GM18909 (cell line): ENCODE measurements at regions not wholly inside any gene's neighbourhood (a gene's known extent, or its start where the extent isn't known, plus 50 kb on each side); places are given as distances from the start of the nearest gene placed in this dataset.

ENCODE experiments used
- ATAC-seq: cut with Tn5 transposase; IDR thresholded peaks from one replicate; pipeline ENCODE4 v1.9.1; 2021; ENCODE audit warnings: mild to moderate bottlenecking; ENCODE audit not compliant: unreplicated experiment, poor library complexity

DNA sequence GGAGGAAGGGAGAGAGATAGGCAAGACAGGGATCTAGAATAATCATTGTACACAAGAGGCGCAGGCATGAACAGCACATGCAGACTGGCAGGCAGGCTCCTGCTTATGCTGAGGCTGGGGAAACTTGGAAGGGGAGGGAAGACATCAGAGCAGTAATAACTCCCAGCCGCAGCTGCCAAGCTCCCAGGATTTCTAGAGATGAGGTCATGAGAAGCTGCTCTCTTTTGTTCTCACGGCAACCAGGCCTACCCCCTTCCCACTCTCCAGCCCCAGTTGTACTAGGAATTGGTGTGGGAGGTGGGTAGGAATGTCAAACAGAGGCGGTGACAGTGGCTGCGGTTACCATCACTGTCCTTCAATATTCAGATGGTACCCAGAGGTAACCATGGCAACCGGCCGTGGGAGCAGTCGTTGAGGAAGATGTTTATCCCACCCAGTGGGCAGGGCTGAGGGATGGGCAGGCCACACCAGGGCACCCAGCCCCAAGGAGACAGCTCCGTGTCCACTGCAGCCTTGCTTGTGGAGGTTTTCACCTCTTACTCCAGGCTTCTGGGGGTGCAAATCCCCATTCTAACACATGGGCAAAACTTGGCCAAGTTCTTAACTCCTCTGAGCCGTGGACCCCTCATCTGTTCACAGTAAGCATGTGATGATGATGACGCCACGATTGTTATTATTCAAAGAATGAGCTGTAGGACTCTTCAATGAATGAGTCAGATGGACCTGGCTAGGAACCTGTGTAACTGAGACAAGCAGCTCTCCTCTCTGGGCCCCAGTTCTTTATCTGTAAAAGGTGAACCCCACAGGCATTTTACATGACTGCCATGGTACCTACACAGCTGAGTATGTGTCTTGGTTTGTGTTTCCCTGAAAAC lies 360.8 kb upstream of the PROK2 start:
- no peak for ATAC-seq

DNA sequence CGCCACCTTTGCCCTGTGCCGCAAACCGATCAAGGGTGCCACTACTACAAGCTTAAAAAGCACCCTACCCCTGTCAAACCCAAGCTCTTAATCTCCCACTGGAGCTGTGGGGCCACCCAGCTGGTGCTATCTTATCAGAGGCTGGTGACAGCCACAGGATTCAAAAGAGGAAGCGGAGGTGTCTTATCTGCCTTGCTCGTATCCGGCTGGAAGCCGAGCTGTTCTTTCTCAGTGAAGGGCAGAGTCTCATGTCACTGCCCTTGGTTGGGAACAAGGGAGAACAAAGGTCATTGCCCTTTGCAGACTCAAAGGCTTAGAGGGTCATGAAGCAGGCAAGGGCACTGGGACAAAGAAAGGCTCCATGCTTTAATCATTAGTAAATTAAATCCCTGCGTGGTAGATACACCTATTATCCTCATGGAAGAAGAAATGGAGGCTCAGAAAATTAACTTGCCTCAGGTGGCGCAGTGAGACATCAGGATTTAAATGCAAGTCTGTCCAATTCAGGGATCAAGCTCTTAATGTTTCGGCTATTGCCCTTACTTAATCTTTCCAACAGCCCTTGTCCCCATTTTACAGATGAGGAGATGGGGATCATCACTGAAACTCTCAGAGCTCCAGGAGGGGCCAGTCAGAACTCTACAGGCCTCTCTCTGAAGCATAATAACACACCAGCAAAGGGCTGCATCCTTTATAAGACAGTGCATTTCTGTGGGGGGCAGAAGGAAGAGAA lies 360.0 kb upstream of the PROK2 start:
- peak; percentile 79 for ATAC-seq

DNA sequence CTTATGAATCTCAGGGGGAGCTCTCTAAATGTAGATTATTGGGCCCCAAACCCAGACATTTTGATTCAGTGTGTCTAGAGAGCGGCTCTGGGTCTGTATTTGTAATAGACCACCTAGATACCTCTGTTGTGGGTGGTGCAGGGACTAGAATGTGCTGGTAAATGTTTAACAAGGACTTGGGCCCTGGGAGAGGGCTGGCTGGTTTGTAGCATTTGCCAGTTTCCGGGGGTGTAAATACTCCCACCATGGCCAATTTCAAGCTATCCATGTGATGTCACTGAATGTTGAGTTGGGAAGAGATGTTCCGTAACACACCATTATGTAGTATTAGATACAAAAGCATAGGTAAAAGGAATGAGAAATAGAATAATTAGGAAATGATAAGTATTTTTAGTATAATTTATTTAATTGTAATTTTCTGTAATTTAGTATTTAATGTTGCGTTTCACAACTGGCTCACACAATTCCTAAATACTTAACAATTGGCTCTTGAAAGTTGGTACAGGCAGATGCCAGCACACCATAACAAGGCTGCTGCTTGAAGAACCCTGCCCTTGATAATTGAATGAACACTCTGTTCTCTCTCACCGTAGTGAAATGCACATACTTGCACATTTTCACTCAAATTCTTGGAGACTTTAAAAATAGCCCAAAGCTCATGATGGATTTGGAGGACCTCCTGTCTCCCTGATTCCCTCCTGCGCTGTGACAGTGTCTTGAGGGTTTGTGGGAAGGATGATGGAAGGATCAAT lies 359.2 kb upstream of the PROK2 start:
- no peak for ATAC-seq

DNA sequence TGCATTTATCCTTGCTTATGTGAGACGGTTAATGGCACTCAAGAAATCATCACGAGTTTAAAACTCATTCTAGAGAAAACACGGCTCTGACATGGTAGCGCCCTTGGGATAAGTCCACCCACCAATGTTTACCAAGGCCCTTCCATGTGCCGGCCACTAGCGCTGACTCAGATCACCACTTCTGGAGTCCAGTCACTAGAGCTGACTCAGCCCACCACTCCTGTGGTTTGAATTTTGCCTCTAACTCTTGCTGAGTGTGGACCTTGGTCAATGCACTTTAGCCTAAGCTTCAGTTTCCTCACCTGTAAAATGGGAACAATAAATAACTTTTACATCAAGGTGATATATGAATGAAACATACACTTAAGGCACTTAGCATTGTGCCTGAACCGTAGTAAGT lies 358.4 kb upstream of the PROK2 start:
- no peak for ATAC-seq

DNA sequence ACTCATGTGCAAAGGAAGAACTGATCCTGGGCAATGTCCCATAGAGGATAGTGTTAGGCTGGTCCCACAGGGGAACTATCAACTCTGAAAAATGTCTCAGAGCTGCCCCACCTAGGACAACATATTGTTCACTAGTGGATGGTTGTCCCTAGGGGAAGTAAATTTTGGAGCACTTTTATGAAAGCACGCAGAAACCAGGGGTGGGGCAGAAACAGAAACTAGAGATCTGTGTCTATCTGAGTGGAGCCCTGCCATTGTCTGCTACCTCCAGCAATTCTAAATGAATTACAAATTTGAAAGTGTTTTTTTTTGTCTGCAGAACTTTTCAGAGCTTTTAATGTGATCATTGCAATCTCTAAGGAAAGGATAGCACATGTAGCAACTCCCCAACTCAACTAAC lies 357.1 kb upstream of the PROK2 start:
- ATAC-seq = no peak

DNA sequence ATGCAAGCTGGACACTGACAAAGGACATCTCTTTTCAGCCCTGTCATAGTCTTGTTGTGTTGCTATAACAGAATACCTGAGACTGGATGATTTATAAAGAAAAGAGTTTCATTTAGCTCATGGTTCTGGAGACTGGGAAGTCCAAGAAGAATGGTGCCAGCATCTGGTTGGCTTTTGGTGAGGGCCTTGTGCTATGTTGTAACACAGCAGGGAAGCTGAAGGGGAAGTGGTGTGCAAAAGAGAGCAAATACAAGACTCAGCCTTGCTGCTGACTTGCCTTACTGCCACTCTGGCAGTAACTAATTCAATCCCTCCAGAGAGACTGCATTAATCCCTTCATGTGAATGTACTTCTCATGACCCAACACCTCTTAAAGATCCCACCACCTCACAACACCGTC lies 356.3 kb upstream of the PROK2 start:
- no peak for ATAC-seq

DNA sequence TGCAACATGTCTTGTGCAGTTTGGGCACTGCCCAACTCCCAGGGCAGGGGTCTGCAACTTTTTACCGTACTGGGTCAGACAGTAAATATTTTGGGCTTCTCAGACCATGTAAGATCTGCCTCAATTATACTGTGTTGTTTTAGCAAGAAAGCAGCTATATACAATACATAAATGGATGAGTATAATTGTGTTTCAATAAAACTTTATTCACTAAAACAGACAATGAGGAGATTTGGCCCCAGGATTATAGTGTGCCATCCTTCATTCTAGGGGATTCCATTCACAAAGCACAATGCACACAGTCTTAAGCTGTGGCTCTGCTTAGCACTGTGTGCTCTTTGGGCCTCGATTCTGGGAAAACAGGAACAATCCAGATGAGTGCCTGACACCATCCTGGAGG lies 354.4 kb upstream of the PROK2 start:
- ATAC-seq = no peak

DNA sequence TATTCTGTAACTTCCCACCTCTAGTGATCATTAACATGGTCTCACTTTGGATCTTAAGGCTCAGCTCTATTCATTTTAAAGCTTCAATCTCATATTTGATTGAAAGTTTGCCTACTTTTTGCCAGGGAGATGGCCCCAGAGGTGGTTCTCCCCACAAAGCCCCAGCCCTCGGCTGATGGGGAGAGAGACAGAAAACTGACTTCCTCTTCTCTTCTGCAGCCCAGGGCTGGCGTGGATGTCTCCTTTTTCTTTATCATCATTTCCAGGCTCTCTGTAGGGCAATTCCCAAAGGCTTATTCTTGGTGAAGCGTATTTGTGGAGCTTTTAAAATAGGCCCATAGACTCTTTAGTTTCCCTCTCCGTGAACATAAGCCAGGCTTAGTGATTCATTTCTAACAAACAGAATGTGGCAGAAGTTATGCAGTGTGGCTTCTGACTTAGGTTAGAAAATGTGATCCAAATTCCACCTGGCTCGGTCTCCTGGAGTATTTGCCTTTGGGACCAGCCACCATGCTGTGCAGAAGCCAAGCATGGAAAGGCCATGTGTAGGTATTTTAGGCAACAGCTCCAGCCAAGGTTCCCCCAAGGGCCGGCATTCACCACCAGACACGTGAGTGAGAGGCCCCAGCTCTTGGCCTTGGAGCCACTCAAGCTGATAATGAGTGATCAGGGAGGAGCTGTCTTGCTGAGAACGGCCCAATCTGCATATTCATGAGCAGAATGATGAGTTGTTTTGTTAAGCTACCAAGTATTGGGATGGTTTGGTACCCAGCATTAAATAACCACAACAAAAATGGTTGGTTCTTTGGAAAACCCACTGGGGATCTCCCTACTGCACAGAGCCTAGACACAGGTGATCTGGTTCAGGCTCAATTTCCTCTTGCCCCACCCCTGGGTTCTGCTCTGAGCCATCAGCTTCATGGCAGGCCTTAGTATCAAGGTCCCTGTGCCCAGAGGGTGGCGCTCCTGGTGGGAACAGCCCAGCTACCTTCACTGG lies 353.2 kb upstream of the PROK2 start:
- ATAC-seq = no peak

DNA sequence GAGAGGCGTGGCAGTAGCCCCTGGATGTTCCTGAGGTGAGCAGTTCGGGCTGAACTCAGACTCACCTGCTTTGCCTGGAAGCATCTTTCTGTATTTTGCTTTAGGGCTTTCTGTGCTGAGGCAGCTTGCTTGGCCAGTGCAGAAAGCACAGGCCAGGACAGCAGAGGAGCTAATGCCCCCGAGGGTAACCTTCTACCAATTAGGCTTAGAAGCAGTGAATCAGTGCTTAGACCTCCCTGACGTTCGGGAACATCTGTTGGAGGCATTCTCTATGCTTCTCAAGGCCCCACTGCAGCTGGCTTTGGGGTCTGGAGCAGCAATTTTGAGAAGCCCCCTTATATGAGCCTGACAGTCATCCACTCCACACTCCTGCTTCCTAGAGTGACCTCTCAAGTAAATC lies 350.7 kb upstream of the PROK2 start:
- no peak for ATAC-seq

DNA sequence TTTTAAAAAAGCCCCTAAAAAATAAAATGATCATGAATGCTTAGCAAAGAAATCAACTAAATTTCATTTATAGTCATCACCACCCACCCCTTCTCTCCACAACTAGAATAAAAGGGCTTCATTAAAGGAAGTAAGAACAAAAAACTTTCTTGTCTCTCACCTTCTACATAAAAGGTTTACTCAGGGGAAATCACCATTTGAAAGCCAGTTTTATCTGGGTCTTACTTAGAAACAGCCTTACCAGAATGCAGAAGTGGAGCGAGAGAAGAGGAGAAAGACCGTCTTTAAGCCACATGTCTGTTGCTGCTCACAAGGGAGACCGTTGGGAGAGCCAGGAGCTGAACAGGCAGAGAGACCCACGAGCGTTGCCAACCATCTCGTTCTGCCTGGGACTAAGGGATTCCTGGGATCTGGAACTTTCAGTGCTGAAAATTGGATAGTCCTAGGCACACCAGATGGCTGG lies 350.1 kb upstream of the PROK2 start:
- ATAC-seq = no peak

DNA sequence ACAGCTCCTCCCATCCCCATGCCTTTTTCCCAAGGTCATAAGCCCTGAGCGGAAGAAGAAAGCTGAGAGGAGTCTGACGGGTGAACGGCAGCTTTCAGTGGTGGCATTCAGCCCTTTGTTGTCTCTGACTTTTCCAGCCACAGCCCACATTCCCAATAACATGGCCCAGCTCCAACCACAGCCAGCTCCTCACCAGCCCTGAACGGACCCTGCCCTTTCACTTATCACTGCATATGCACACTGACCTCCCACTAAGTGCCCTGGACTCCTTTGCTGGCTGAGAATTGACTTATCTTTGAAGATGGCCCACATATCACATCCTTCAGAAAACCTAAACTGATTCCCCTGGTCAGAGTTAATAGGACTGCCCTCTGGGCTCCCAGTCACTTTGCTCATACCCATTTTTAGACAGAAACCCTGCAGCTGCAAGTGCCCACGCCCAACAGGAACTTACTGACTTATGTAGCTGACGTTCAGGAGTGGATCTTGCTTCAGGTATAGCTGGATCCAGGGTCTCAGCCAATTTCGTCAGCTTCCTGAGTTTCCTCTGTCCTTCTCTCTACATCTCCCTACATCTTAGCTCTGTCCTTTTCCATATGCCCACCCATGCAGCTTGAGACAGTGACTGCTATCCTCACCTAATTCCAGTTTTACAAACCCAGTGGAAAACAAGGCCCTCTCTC lies 348.5 kb upstream of the PROK2 start:
- no peak for ATAC-seq

DNA sequence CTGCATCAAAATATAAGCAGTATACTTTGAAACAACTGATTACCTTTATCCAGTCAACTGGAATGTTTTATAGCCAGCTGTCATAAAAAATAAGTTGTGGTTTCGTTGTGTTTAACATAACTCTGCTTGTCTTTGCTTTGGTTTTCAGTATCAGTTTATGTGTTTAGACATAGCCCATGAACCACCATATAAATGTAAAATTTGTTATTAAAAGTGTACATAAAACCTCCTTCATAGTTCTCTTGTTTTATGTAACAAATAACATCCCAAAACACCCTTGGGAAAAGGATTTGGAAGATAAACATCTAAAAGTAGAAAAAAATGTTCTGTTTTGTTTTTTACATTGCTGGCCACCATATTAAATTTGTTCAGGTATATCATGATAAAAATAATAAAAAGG lies 347.0 kb upstream of the PROK2 start:
- ATAC-seq = no peak

DNA sequence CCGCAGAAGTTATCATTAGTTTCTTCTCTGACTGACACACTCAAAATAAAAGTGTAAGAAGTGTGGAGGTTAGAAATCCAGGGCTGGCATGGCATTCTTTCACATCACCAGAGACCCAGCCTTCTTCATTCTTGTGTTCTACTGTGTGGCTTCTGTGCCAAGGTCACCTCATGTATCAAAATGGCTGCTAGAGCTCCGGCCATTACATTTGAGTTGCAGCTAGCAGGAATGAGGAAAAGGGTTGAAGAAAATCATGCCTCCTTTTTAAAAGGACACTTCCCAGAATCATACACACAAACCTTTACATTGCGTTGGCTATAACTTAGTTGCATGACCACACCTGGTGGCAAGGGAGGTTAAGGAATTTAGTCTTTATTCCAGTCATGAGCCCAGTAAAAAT lies 345.6 kb upstream of the PROK2 start:
- ATAC-seq = no peak

DNA sequence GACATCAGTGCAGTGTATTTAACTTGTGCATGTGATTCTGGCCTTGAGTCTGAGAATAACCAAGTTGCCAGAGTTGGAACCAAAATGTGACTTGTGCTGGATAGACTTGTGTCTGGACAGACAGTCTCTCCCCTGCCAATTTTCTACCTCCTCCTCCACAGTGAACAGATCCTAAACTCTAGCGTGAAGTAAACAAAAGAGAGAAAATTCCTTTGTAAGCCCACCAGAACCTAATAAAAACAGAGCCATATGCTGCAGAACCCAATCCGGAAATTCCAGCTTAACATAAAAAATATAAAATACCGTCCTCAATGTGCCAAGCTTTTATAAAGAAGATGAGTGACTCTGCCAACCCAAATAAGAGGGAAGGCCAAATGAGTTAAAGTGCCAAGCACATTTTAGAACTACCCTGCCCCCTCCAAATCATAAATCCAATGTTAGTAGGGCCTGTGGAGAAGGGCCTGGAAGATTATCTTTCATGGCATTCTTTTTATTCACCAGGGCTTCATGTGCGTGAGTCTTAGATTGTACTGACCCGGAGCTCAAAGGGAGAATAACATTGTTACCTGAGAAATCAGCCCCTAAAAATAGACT lies 344.6 kb upstream of the PROK2 start:
- ATAC-seq = no peak

DNA sequence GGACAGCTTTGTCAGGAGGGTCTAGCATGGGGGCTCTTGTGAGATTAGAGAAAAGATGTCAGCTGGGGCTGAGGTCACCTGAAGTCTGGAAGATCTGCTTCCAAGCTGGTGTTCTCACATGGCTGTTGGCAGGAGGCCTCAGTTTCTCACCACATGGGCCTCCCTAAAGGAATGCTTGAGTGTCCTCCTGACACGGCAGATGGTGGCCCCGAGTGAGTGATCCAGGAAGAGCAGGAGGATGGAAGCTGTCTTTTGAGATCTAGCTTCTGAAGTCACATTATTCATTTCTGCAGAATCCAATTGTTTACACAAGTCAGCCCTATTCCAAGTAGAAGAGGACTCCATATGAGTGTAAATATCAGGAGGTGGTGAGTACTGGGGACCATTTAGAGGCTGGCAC lies 344.0 kb upstream of the PROK2 start:
- no peak for ATAC-seq

DNA sequence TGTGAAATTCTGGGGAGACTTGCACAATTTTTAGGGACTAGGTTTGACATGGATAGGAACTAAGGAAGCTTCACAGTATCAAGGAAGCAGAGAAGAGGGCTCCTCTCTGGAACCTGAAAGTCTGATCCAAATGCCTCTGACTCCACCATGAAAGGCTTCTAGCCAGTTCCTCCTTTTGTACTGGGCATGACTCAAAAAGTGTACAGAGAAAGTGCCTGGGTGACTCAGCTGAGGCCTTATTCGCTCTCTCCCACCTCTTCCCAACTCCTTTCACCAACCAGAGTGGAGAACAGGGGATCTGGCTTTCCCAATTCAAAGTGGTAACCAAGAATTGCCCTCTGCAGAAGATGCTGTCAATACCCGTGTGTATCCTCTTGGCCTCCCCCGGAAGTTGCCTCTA lies 342.9 kb upstream of the PROK2 start:
- no peak for ATAC-seq

DNA sequence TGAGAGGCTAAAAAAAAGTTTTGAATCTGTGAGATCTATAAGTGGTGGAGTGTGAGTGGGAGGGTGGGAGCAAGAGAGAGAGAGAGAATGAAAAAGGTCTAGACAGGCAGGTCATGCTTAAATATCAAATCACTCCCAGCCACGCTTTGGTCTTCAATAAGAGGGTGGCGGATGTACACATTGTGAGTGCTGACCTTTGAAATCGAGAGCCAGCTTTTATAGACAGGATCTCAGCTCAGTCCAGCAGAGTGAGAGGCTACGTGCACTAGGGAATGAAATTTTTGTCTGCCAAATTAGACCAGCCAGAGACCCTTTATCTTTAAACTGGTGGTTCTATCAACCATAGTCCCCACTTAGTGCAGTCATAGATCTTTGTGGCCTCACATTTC lies 342.3 kb upstream of the PROK2 start:
- no peak for ATAC-seq

DNA sequence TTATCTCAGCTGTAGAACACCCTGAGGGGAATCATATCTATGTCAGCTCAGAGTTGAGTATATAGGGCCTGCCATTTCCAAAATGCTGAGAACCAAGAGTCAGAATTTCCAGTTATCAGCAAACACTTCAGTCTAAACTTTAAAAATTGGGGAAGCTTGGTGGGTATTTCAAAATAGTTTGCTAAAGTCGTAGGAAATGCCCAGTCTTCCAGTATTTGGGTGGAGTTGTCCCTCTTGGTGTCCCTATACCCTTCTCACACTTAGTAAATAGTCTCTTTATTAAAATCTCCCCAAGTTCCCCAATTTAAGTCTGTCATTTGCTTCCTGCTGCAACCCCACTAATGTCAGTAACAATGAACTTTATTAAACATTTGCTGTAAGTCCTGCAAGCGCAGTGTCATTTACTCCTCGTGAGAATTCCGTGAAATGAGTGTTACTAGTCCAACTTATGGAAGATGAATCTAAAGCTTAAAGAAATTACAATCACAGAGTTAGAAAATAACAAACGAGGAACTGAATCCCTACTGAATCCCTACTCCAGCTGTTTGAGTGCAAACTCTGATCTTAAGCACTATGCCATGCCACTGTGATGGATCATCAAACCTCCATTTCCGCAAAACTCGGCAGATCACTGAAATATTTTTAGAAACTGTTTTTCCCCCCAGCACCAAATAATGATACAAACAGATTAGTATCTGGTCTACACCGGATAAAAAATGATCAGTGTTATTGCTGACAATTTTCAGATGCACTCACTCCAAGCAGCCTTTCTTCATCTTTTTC lies 341.7 kb upstream of the PROK2 start:
- no peak for ATAC-seq
